ENCODE measurements at regions not wholly inside any gene's neighbourhood (a gene's known extent, or its start where the extent isn't known, plus 50 kb on each side); places are given as distances from the start of the nearest gene placed in this dataset.
A peak's percentile ranks its signal among the peaks of the same experiment; 100 is the strongest.

DNA sequence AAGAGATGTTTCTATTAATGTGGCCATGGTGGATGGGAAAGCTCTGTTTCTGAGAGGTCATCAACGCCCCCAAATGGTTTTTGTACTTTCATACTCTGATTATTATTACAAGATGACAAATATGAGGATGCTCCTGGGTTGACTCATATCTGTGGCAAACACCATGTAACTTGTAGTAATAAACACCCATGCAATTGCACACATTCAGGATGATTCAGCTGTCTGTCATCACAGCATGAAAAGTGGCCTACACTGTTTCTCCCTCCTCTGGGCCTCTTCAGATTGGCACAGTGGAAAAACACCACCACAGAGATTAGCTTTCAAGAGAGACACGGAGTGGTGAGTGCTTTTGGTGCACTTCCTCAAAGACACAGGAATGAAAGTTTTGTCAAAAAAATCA is 85.4 kb downstream of the MTNR1B start (continued):
- TF ChIP-seq PBX2 (CRISPR knock-in tag; IDR thresholded peaks at IDR 0.05; ENCODE audit: low read depth) (no peak), PBX2 (tag; conservative IDR thresholded peaks at IDR 0.05; ENCODE audit: low read depth) (peak; percentile 70), FOSL1 (tag; conservative IDR thresholded peaks at IDR 0.05) (peak; percentile 94), SP1 (CRISPR knock-in tag; IDR thresholded peaks at IDR 0.05) (no peak), NFE2 (IDR thresholded peaks at IDR 0.05; ENCODE audit: low read depth) (peak; percentile 60), ZC3H8 (IDR thresholded peaks at IDR 0.05) (no peak), KDM5B (IDR thresholded peaks at IDR 0.05; ENCODE audit: insufficient replicate concordance, low read depth, low read length) (no peak), ZNF444 (CRISPR knock-in tag; IDR thresholded peaks at IDR 0.05) (no peak), HDAC2 (IDR thresholded peaks at IDR 0.05) (no peak), ZNF589 (CRISPR knock-in tag; IDR thresholded peaks at IDR 0.05; ENCODE audit: low read depth) (no peak; the same call in 1 of the 2 replicates), ELF4 (CRISPR knock-in tag; IDR thresholded peaks at IDR 0.05) (no peak), KDM1A (IDR thresholded peaks at IDR 0.05) (0 out of 4 replicates have a peak, but pooled peaks of 1 of the 2 experiments have one; percentile 7), PHF8 (IDR thresholded peaks at IDR 0.05; ENCODE audit: borderline replicate concordance, low read length) (no peak), MAFK (IDR thresholded peaks at IDR 0.05; ENCODE audit: low read length) (peak; percentile 57; the same call in 1 of the 2 replicates), GTF2E2 (tag; IDR thresholded peaks at IDR 0.05) (no peak), HIVEP1 (CRISPR knock-in tag; IDR thresholded peaks at IDR 0.05) (no peak), HMG20B (CRISPR knock-in tag; IDR thresholded peaks at IDR 0.05) (no peak), XRCC5 (IDR thresholded peaks at IDR 0.05; ENCODE audit: low read depth, low read length) (no peak), CCNT2 (IDR thresholded peaks at IDR 0.05; ENCODE audit: borderline replicate concordance, extremely low read depth, insufficient read length, low read depth, low read length) (no peak)
- TF ChIP-seq, protein P1, sequence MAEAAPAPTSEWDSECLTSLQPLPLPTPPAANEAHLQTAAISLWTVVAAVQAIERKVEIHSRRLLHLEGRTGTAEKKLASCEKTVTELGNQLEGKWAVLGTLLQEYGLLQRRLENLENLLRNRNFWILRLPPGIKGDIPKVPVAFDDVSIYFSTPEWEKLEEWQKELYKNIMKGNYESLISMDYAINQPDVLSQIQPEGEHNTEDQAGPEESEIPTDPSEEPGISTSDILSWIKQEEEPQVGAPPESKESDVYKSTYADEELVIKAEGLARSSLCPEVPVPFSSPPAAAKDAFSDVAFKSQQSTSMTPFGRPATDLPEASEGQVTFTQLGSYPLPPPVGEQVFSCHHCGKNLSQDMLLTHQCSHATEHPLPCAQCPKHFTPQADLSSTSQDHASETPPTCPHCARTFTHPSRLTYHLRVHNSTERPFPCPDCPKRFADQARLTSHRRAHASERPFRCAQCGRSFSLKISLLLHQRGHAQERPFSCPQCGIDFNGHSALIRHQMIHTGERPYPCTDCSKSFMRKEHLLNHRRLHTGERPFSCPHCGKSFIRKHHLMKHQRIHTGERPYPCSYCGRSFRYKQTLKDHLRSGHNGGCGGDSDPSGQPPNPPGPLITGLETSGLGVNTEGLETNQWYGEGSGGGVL (CRISPR knock-in tag; IDR thresholded peaks at IDR 0.05) = no peak
- TF ChIP-seq, protein P2, sequence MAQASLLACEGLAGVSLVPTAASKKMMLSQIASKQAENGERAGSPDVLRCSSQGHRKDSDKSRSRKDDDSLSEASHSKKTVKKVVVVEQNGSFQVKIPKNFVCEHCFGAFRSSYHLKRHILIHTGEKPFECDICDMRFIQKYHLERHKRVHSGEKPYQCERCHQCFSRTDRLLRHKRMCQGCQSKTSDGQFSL (CRISPR knock-in tag; IDR thresholded peaks at IDR 0.05) = no peak
- TF ChIP-seq, protein P2 (tag; IDR thresholded peaks at IDR 0.05) = no peak
- TF ChIP-seq, protein P3, sequence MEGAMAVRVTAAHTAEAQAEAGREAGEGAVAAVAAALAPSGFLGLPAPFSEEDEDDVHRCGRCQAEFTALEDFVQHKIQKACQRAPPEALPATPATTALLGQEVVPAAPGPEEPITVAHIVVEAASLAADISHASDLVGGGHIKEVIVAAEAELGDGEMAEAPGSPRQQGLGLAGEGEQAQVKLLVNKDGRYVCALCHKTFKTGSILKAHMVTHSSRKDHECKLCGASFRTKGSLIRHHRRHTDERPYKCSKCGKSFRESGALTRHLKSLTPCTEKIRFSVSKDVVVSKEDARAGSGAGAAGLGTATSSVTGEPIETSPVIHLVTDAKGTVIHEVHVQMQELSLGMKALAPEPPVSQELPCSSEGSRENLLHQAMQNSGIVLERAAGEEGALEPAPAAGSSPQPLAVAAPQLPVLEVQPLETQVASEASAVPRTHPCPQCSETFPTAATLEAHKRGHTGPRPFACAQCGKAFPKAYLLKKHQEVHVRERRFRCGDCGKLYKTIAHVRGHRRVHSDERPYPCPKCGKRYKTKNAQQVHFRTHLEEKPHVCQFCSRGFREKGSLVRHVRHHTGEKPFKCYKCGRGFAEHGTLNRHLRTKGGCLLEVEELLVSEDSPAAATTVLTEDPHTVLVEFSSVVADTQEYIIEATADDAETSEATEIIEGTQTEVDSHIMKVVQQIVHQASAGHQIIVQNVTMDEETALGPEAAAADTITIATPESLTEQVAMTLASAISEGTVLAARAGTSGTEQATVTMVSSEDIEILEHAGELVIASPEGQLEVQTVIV (CRISPR knock-in tag; IDR thresholded peaks at IDR 0.05; ENCODE audit: borderline replicate concordance) = no peak
